ENCODE measurements at regions not wholly inside any gene's neighbourhood (a gene's known extent, or its start where the extent isn't known, plus 50 kb on each side); places are given as distances from the start of the nearest gene placed in this dataset.

- TF ChIP-seq TCF12 (IDR thresholded peaks at IDR 0.05; ENCODE audit: low read depth), result no peak
- no peak for TF ChIP-seq EP300 (IDR thresholded peaks at IDR 0.05; ENCODE audit: borderline replicate concordance)
- TF ChIP-seq NFIC (IDR thresholded peaks at IDR 0.05), result no peak
- no peak for TF ChIP-seq FOXM1 (IDR thresholded peaks at IDR 0.05; ENCODE audit: borderline replicate concordance, low read depth)
- no peak for TF ChIP-seq USF1 (IDR thresholded peaks at IDR 0.05)
- TF ChIP-seq, protein P1, sequence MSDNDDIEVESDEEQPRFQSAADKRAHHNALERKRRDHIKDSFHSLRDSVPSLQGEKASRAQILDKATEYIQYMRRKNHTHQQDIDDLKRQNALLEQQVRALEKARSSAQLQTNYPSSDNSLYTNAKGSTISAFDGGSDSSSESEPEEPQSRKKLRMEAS (IDR thresholded peaks at IDR 0.05), result no peak
- no peak for TF ChIP-seq TEAD4 (IDR thresholded peaks at IDR 0.05)
- no peak for TF ChIP-seq EGR1 (IDR thresholded peaks at IDR 0.05)
- TF ChIP-seq TAF1 (IDR thresholded peaks at IDR 0.05; ENCODE audit: low read depth), result no peak
- TF ChIP-seq CEBPB (IDR thresholded peaks at IDR 0.05), result no peak
- no peak for TF ChIP-seq CREB1 (IDR thresholded peaks at IDR 0.05; ENCODE audit: low read depth)
- no peak for TF ChIP-seq RAD21 (IDR thresholded peaks at IDR 0.05; ENCODE audit: low read depth)
- TF ChIP-seq ZBTB7A (IDR thresholded peaks at IDR 0.05; ENCODE audit: low read depth), result no peak
- no peak for TF ChIP-seq REST (IDR thresholded peaks at IDR 0.05; ENCODE audit: low read depth)
- no peak for TF ChIP-seq YY1 (IDR thresholded peaks at IDR 0.05; ENCODE audit: low read depth)
Measured at GRCh38 chr3:189529468-189529867, 101.7 kb upstream of the TP63 start.

- TF ChIP-seq TAF1 (IDR thresholded peaks at IDR 0.05; ENCODE audit: low read depth) (no peak), USF1 (IDR thresholded peaks at IDR 0.05) (no peak), TEAD4 (IDR thresholded peaks at IDR 0.05) (no peak), TCF12 (IDR thresholded peaks at IDR 0.05; ENCODE audit: low read depth) (no peak), CREB1 (IDR thresholded peaks at IDR 0.05; ENCODE audit: low read depth) (no peak), YY1 (IDR thresholded peaks at IDR 0.05; ENCODE audit: low read depth) (no peak), ZBTB7A (IDR thresholded peaks at IDR 0.05; ENCODE audit: low read depth) (no peak), CEBPB (IDR thresholded peaks at IDR 0.05) (no peak), NFIC (IDR thresholded peaks at IDR 0.05) (no peak), EP300 (IDR thresholded peaks at IDR 0.05; ENCODE audit: borderline replicate concordance) (no peak), RAD21 (IDR thresholded peaks at IDR 0.05; ENCODE audit: low read depth) (no peak), REST (IDR thresholded peaks at IDR 0.05; ENCODE audit: low read depth) (no peak)
- TF ChIP-seq, protein P1 (IDR thresholded peaks at IDR 0.05), result no peak
Measured at GRCh38 chr3:189529889-189530471, 101.2 kb upstream of the TP63 start.

DNA sequence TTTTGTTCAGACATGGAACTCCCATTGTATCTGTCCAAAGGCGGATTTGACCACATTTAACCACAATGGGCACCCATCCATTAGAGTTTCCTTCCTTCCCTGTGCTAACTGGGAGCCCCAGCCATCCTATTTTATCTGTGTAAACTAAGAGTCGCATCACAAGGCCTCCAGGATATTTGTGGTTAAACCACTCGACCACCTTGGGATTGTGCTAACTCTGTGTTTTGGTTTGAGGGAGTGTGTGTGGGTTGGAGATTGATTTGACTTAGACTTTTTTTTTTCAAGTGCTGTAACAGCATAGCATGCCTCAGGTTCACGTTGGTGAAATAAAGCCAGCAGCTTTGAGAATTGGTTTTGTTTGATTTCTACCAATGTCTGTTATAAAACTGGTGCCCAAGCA is 100.4 kb upstream of the TP63 start:
- TF ChIP-seq EP300 (IDR thresholded peaks at IDR 0.05; ENCODE audit: borderline replicate concordance), result no peak
- no peak for TF ChIP-seq YY1 (IDR thresholded peaks at IDR 0.05; ENCODE audit: low read depth)
- no peak for TF ChIP-seq TAF1 (IDR thresholded peaks at IDR 0.05; ENCODE audit: low read depth)
- TF ChIP-seq CREB1 (IDR thresholded peaks at IDR 0.05; ENCODE audit: low read depth), result no peak
- TF ChIP-seq NFIC (IDR thresholded peaks at IDR 0.05), result no peak
- no peak for TF ChIP-seq EGR1 (IDR thresholded peaks at IDR 0.05)
- no peak for TF ChIP-seq FOXM1 (IDR thresholded peaks at IDR 0.05; ENCODE audit: borderline replicate concordance, low read depth)
- TF ChIP-seq USF1 (IDR thresholded peaks at IDR 0.05), result no peak
- TF ChIP-seq TCF12 (IDR thresholded peaks at IDR 0.05; ENCODE audit: low read depth), result no peak
- TF ChIP-seq, protein P1 (IDR thresholded peaks at IDR 0.05), result no peak
- TF ChIP-seq REST (IDR thresholded peaks at IDR 0.05; ENCODE audit: low read depth), result no peak
- no peak for TF ChIP-seq TEAD4 (IDR thresholded peaks at IDR 0.05)
- TF ChIP-seq RAD21 (IDR thresholded peaks at IDR 0.05; ENCODE audit: low read depth), result no peak
- no peak for TF ChIP-seq CEBPB (IDR thresholded peaks at IDR 0.05)
- no peak for TF ChIP-seq ZBTB7A (IDR thresholded peaks at IDR 0.05; ENCODE audit: low read depth)

Measured in Ishikawa (cell line).